GM10248 (cell line): ENCODE measurements at regions not wholly inside any gene's neighbourhood (a gene's known extent, or its start where the extent isn't known, plus 50 kb on each side); places are given as distances from the start of the nearest gene placed in this dataset.
"Not testable (repeated sequence)": the region's sequence is repeated elsewhere in the genome, so short reads cannot be mapped to it uniquely, and the experiment has no call there.

Experiments used
- CTCF ChIA-PET: fragments of 300-600 bp; sonication (Branson Sonifier 250); formaldehyde crosslinking; extraction: SDS; loops from one replicate; lab custom pipeline; 2021; ENCODE audit warnings: antibody characterized with exemption; lab: Yijun Ruan, JAX
- POLR2A ChIA-PET: fragments of 350-650 bp; sonication (Branson Sonifier 250); formaldehyde crosslinking; extraction: SDS; loops from one replicate; lab custom pipeline; 2020; ENCODE audit warnings: antibody characterized with exemption; lab: Yijun Ruan, JAX
- DNase-seq: peaks from one replicate; pipeline ENCODE4 v3.0.0; 2012; ENCODE audit errors: extremely low spot score
- CTCF ChIP-seq: IDR thresholded peaks from 2 replicates; pipeline ENCODE4 v1.5.1; 2012; ENCODE audit warnings: mild to moderate bottlenecking, low read depth; ENCODE audit errors: extremely low read depth, missing control alignments, control extremely low read depth

GRCh38 chr2:33924586-33925169 is 325.6 kb upstream of the FAM98A start:
- DNase-seq, result no peak
- no peak for TF ChIP-seq CTCF
- ChIA-PET CTCF (interaction anchor here (1.1 to 1.5 kb wide), 2 partner anchors 10 to 11 kb away, joined by 3 to 4 read pairs; no protein-coding TSS in a partner anchor), POLR2A (no interaction called here)

GRCh38 chr2:33917252-33917651 is 318.2 kb upstream of the FAM98A start:
- ChIA-PET CTCF (no interaction called here), POLR2A (no interaction called here)

GRCh38 chr2:33913071-33913616 is 314.0 kb upstream of the FAM98A start:
- TF ChIP-seq CTCF, result no peak
- no peak for DNase-seq
- CTCF ChIA-PET, result interaction anchor here (0.9 kb wide), 1 partner anchor 11 kb away, joined by 3 read pairs; no protein-coding TSS in a partner anchor
- POLR2A ChIA-PET, result no interaction called here

More at GRCh38 chr2:33917252-33917651, 318.2 kb upstream of the FAM98A start:
- DNase-seq, result no peak
- no peak for TF ChIP-seq CTCF

- ChIA-PET POLR2A (no interaction called here), CTCF (no interaction called here)
- TF ChIP-seq CTCF, result no peak
These were observed 312.2 kb upstream of the FAM98A start for GRCh38 chr2:33911327-33911726.

GRCh38 chr2:33909945-33910695 is 311.0 kb upstream of the FAM98A start:
- POLR2A ChIA-PET, result no interaction called here
- CTCF ChIA-PET, result interaction anchor here (1.1 kb wide), 1 partner anchor 27 kb away, joined by 3 read pairs; no protein-coding TSS in a partner anchor
- TF ChIP-seq CTCF, result no peak

More at GRCh38 chr2:33911327-33911726, 312.2 kb upstream of the FAM98A start:
- DNase-seq, result no peak

GRCh38 chr2:33907866-33908265 is 308.8 kb upstream of the FAM98A start:
- no peak for TF ChIP-seq CTCF
- ChIA-PET CTCF (no interaction called here), POLR2A (no interaction called here)
- DNase-seq, result no peak

More at GRCh38 chr2:33909945-33910695, 311.0 kb upstream of the FAM98A start:
- no peak for DNase-seq

- POLR2A ChIA-PET, CTCF ChIA-PET, DNase-seq: not testable (repeated sequence)
These were observed 307.0 kb upstream of the FAM98A start for GRCh38 chr2:33906129-33906528.
